Lung (tissue), 11 donors: ENCODE measurements at regions not wholly inside any gene's neighbourhood (a gene's known extent, or its start where the extent isn't known, plus 50 kb on each side); places are given as distances from the start of the nearest gene placed in this dataset.

Experiments
- ATAC-seq: fragments of 200-7000 bp; cut with Tn5 transposase; one replicate; pipeline ENCODE4 v1.9.1; 2020; ENCODE audit warnings: moderate number of reproducible peaks; ENCODE audit not compliant: insufficient read depth, low FRiP score
- DNase-seq, 3 donors: peaks; one replicate each; pipeline ENCODE4 v3.0.0-alpha.2; 2013 to 2017
- H3K27ac ChIP-seq, 2 donors: one replicate each; pipeline ENCODE4 v1.5.1; 2013; ENCODE audit warnings: mild to moderate bottlenecking in 2 of 2, moderate library complexity in 2 of 2, control low read depth in 1 of 2, inconsistent platforms in 1 of 2, low read depth in 1 of 2, low read length in 1 of 2
- H3K27me3 ChIP-seq, 3 donors: one replicate each; pipeline ENCODE4 v1.5.1; 2013; ENCODE audit warnings: low read length in 2 of 3; ENCODE audit not compliant: control insufficient read depth in 3 of 3, insufficient read depth in 3 of 3
- H3K36me3 ChIP-seq, 4 donors: one replicate each; pipeline ENCODE4 v1.5.1; 2013; ENCODE audit warnings: low read length in 4 of 4, mild to moderate bottlenecking in 1 of 4, moderate library complexity in 1 of 4; ENCODE audit not compliant: control insufficient read depth in 4 of 4, insufficient read depth in 4 of 4
- H3K4me1 ChIP-seq, 5 donors: one replicate each; pipeline ENCODE4 v1.5.1; 2013; ENCODE audit warnings: low read length in 5 of 5, mild to moderate bottlenecking in 2 of 5, moderate library complexity in 1 of 5; ENCODE audit not compliant: control insufficient read depth in 5 of 5, insufficient read depth in 5 of 5
- H3K4me3 ChIP-seq: one replicate; pipeline ENCODE4 v1.5.1; 2013; ENCODE audit warnings: mild to moderate bottlenecking, control low read depth, moderate library complexity
- H3K9ac ChIP-seq, 2 donors: one replicate each; pipeline ENCODE4 v1.5.1; 2013; ENCODE audit warnings: low read length in 2 of 2, control low read depth in 1 of 2; ENCODE audit not compliant: insufficient read depth in 1 of 2
- H3K9me3 ChIP-seq, 4 donors: one replicate each; pipeline ENCODE4 v1.5.1; 2013; ENCODE audit warnings: low read length in 3 of 4, mild to moderate bottlenecking in 1 of 4, moderate library complexity in 1 of 4; ENCODE audit not compliant: control insufficient read depth in 4 of 4, insufficient read depth in 3 of 4
- WGBS, 2 donors: extraction: QIAGEN DNeasy Blood & Tissue Kit; methylation state at CpG; one replicate each; pipeline ENCODE4 v1.1.7; 2013; 5-methylcytosine and 5-hydroxymethylcytosine counted together
- TF ChIP-seq, protein P1 (sequence below): IDR thresholded peaks from 2 replicates; pipeline ENCODE4 v1.5.1; 2012; ENCODE audit warnings: mild to moderate bottlenecking; ENCODE audit errors: control extremely low read depth, extremely low read depth
- donor health status: control.
- donor health status: control.
- donor health status: Bipolar disorder and iron deficiency.
- donor health status: healthy.
- donor health status: DM: yes; HTN: yes; CAD: no.

DNA sequence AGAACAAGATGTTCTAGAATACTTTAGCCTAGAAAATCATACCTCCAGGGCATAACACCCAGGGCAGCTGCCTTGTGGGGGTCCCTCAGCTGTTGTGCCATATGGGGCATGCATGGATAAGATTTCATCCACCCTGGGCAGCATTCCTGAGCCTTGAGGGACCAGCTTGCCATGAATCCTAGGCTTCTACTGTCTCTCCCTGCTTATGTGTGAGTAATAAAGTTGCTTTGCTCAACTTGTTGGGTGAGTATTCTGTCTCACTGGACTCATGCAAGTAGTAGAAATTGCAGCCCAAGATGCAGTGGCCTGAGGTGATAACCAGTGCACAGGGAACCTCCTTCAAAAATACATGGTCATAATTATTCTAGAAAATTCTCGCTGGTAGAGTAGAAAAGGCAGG is 52.1 kb upstream of the EPHB1 start:
- TF ChIP-seq, protein P1, sequence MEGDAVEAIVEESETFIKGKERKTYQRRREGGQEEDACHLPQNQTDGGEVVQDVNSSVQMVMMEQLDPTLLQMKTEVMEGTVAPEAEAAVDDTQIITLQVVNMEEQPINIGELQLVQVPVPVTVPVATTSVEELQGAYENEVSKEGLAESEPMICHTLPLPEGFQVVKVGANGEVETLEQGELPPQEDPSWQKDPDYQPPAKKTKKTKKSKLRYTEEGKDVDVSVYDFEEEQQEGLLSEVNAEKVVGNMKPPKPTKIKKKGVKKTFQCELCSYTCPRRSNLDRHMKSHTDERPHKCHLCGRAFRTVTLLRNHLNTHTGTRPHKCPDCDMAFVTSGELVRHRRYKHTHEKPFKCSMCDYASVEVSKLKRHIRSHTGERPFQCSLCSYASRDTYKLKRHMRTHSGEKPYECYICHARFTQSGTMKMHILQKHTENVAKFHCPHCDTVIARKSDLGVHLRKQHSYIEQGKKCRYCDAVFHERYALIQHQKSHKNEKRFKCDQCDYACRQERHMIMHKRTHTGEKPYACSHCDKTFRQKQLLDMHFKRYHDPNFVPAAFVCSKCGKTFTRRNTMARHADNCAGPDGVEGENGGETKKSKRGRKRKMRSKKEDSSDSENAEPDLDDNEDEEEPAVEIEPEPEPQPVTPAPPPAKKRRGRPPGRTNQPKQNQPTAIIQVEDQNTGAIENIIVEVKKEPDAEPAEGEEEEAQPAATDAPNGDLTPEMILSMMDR: no peak
- Histone ChIP-seq H3K27me3 (no peaks in the 10 kb centered on the region), H3K9me3 (no peaks in the 10 kb centered on the region), H3K4me1 (no peaks in the 10 kb centered on the region), H3K9ac (no peak overlapping the region), H3K36me3 (no peaks in the 10 kb centered on the region), H3K4me3 (no peak overlapping the region), H3K27ac (no peak overlapping the region)
- 82 to 97% methylated on average over 1 of the region's 1 CpG for WGBS, 2 donors
- ATAC-seq (no peak), DNase-seq (no peak)
